ENCODE measurements at regions not wholly inside any gene's neighbourhood (a gene's known extent, or its start where the extent isn't known, plus 50 kb on each side); places are given as distances from the start of the nearest gene placed in this dataset.
"Not testable (repeated sequence)": the region's sequence is repeated elsewhere in the genome, so short reads cannot be mapped to it uniquely, and the experiment has no call there.

GRCh38 chr13:111501596-111502535 is 181.4 kb downstream of the TEX29 start:
- H3K36me3 ChIP-seq (ENCODE audit: control insufficient read depth, insufficient read depth, low read length), result not testable (repeated sequence)
- WGBS (ENCODE audit: insufficient coverage, low lambda C conversion rate), result no CpG with 5 or more reads among the region's 16 CpGs

DNA sequence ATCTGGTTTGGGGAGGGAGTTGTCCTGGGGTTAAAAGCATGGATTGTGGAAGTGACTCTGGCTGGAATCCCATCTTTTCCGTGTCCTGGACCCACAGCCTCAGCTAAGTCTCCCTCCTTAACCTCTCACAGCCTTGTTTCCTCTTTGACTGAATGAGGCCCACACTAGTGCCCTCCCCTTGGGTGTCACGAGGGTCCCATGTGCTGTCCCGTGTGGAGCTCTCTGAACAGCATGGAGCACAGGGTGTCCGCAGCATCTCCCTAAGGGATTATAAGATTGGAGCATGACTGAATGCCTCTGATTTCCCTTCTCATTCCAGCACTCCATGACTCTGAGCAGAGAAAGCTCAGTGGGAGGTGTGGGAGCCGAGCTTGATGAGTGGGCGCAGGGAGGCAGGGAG is 182.5 kb downstream of the TEX29 start:
- no peaks in the 10 kb centered on the region for H3K4me1 ChIP-seq (ENCODE audit: control insufficient read depth, insufficient read depth, low read length)
- no peaks in the 10 kb centered on the region for H3K36me3 ChIP-seq (ENCODE audit: control insufficient read depth, insufficient read depth, low read length)
- H3K27ac ChIP-seq (ENCODE audit: low read length), result no peak overlapping the region
- no CpG with 5 or more reads among the region's 6 CpGs for WGBS (ENCODE audit: insufficient coverage, low lambda C conversion rate)
- DNase-seq, result no peak
- H3K27me3 ChIP-seq (ENCODE audit: control insufficient read depth, insufficient read depth, low read length), result no peaks in the 10 kb centered on the region
- H3K9me3 ChIP-seq (ENCODE audit: control insufficient read depth, low read depth, low read length), result no peaks in the 10 kb centered on the region
- H3K4me3 ChIP-seq (ENCODE audit: low read length), result no peak overlapping the region

More at GRCh38 chr13:111501596-111502535, 181.4 kb downstream of the TEX29 start:
- not testable (repeated sequence) for DNase-seq; H3K27ac ChIP-seq (ENCODE audit: low read length); H3K9me3 ChIP-seq (ENCODE audit: control insufficient read depth, low read depth, low read length); H3K4me1 ChIP-seq (ENCODE audit: control insufficient read depth, insufficient read depth, low read length); H3K27me3 ChIP-seq (ENCODE audit: control insufficient read depth, insufficient read depth, low read length); H3K4me3 ChIP-seq (ENCODE audit: low read length)

GRCh38 chr13:111503376-111503775 is 182.9 kb downstream of the TEX29 start:
- WGBS (ENCODE audit: insufficient coverage, low lambda C conversion rate), result no CpG with 5 or more reads among the region's 7 CpGs

DNA sequence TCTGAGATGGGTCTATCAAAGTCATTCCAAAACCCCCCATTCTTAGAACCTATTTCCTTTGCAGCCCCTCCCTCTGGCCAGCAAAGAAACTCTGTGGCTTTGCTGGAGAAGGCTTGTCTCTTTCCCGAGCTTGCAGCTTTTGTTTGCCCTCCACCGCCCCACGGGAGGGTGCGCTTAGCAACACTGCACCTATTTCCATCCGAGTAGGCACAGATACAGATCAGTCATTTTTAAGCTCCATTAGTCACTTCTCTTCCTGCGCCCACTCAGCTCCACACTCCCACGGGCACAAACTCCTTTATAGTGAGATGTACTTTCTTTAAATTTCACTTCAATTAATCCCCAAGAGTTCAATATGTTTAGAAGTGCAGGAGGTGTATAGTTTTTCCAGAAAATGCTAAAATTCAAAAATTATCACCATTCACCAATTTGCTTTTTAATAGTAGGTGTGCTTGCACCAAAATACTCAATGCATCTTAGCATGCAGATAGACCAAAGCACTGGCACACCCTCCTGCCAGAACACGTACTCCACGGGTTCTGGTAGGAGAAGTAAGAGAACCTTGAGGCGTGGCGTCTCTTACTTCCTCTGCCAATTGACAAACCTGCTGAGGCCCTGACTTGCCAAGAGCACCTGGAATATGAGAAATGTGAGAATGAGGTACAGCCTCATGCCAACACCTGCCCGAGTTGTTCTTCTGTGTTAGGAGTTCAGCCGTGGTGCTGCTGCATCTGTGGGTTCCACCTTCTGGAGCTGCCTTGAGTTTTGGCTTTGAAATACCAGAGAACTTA is 183.7 kb downstream of the TEX29 start:
- Histone ChIP-seq H3K27me3 (ENCODE audit: control insufficient read depth, insufficient read depth, low read length) (no peaks in the 10 kb centered on the region), H3K4me1 (ENCODE audit: control insufficient read depth, insufficient read depth, low read length) (no peaks in the 10 kb centered on the region), H3K36me3 (ENCODE audit: control insufficient read depth, insufficient read depth, low read length) (no peaks in the 10 kb centered on the region), H3K4me3 (ENCODE audit: low read length) (no peak overlapping the region), H3K9me3 (ENCODE audit: control insufficient read depth, low read depth, low read length) (no peaks in the 10 kb centered on the region), H3K27ac (ENCODE audit: low read length) (no peak overlapping the region)
- WGBS (ENCODE audit: insufficient coverage, low lambda C conversion rate), result no CpG with 5 or more reads among the region's 13 CpGs
- DNase-seq, result no peak

More at GRCh38 chr13:111503376-111503775, 182.9 kb downstream of the TEX29 start:
- no peak for DNase-seq
- H3K27ac ChIP-seq (ENCODE audit: low read length), result no peak overlapping the region
- no peaks in the 10 kb centered on the region for H3K9me3 ChIP-seq (ENCODE audit: control insufficient read depth, low read depth, low read length)
- H3K36me3 ChIP-seq (ENCODE audit: control insufficient read depth, insufficient read depth, low read length), result no peaks in the 10 kb centered on the region
- H3K4me3 ChIP-seq (ENCODE audit: low read length), result no peak overlapping the region
- no peaks in the 10 kb centered on the region for H3K27me3 ChIP-seq (ENCODE audit: control insufficient read depth, insufficient read depth, low read length)
- H3K4me1 ChIP-seq (ENCODE audit: control insufficient read depth, insufficient read depth, low read length), result no peaks in the 10 kb centered on the region

GRCh38 chr13:111505175-111505777 is 184.8 kb downstream of the TEX29 start:
- Histone ChIP-seq H3K36me3 (ENCODE audit: control insufficient read depth, insufficient read depth, low read length) (no peaks in the 10 kb centered on the region), H3K4me1 (ENCODE audit: control insufficient read depth, insufficient read depth, low read length) (no peaks in the 10 kb centered on the region), H3K27me3 (ENCODE audit: control insufficient read depth, insufficient read depth, low read length) (no peaks in the 10 kb centered on the region), H3K4me3 (ENCODE audit: low read length) (no peak overlapping the region), H3K27ac (ENCODE audit: low read length) (no peak overlapping the region), H3K9me3 (ENCODE audit: control insufficient read depth, low read depth, low read length) (no peaks in the 10 kb centered on the region)
- no peak for DNase-seq
- 60% methylated on average over 1 of the region's 20 CpGs for whole genome bisulfite sequencing (ENCODE audit: insufficient coverage, low lambda C conversion rate)

- no CpG with 5 or more reads among the region's 6 CpGs for WGBS (ENCODE audit: insufficient coverage, low lambda C conversion rate)
- Histone ChIP-seq H3K27me3 (ENCODE audit: control insufficient read depth, insufficient read depth, low read length) (no peaks in the 10 kb centered on the region), H3K36me3 (ENCODE audit: control insufficient read depth, insufficient read depth, low read length) (no peaks in the 10 kb centered on the region), H3K27ac (ENCODE audit: low read length) (no peak overlapping the region), H3K4me1 (ENCODE audit: control insufficient read depth, insufficient read depth, low read length) (no peaks in the 10 kb centered on the region), H3K9me3 (ENCODE audit: control insufficient read depth, low read depth, low read length) (no peaks in the 10 kb centered on the region), H3K4me3 (ENCODE audit: low read length) (no peak overlapping the region)
- DNase-seq, result no peak
Observed at GRCh38 chr13:111506125-111506524, 185.7 kb downstream of the TEX29 start.

- no peak for DNase-seq
- H3K9me3 ChIP-seq (ENCODE audit: control insufficient read depth, low read depth, low read length), result no peaks in the 10 kb centered on the region
- WGBS (ENCODE audit: insufficient coverage, low lambda C conversion rate), result no CpG with 5 or more reads among the region's 7 CpGs
- H3K27me3 ChIP-seq (ENCODE audit: control insufficient read depth, insufficient read depth, low read length), result no peaks in the 10 kb centered on the region
- H3K4me3 ChIP-seq (ENCODE audit: low read length), result no peak overlapping the region
- H3K27ac ChIP-seq (ENCODE audit: low read length), result no peak overlapping the region
- no peaks in the 10 kb centered on the region for H3K4me1 ChIP-seq (ENCODE audit: control insufficient read depth, insufficient read depth, low read length)
- H3K36me3 ChIP-seq (ENCODE audit: control insufficient read depth, insufficient read depth, low read length), result no peaks in the 10 kb centered on the region
Observed at GRCh38 chr13:111506621-111507020, 186.2 kb downstream of the TEX29 start.

DNA sequence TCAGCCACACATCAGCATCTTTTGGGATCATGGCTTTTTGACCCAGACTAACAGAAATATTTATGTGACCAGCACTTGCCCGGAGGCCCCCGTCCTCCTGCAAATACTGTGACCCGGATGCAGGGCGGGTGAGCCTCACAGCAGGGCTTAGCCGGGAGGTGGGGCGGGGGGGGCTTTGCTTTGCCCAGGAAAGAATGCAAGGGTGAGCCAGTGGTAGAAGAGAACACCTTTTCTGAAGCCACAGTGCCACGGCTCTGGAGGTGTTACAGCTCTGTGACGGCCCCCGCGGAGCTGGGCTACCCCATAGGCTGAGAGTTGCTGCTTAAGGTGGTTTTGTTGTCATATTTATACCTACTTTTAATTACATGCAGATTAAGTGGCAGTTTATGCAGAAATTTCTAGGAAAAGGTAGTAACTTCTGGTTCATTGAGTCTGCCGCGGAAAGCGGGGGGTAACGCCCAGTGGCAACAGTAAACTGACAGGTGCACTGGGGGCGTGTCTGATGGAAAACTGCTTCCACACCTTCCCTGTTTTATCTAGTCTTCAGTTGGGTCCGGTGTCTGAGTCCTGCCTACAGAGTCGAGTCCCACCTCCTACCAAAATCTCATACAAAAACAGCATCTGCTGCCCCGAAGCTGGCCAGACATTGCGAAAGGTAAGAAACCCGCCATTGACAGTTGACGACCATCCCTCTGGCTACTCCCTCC is 187.9 kb downstream of the TEX29 start:
- no peak overlapping the region for H3K27ac ChIP-seq (ENCODE audit: low read length)
- no peaks in the 10 kb centered on the region for H3K36me3 ChIP-seq (ENCODE audit: control insufficient read depth, insufficient read depth, low read length)
- no peak overlapping the region for H3K4me3 ChIP-seq (ENCODE audit: low read length)
- no peak for DNase-seq
- H3K9me3 ChIP-seq (ENCODE audit: control insufficient read depth, low read depth, low read length), result no peaks in the 10 kb centered on the region
- no peaks in the 10 kb centered on the region for H3K27me3 ChIP-seq (ENCODE audit: control insufficient read depth, insufficient read depth, low read length)
- no CpG with 5 or more reads among the region's 21 CpGs for WGBS (ENCODE audit: insufficient coverage, low lambda C conversion rate)
- H3K4me1 ChIP-seq (ENCODE audit: control insufficient read depth, insufficient read depth, low read length), result no peaks in the 10 kb centered on the region

DNA sequence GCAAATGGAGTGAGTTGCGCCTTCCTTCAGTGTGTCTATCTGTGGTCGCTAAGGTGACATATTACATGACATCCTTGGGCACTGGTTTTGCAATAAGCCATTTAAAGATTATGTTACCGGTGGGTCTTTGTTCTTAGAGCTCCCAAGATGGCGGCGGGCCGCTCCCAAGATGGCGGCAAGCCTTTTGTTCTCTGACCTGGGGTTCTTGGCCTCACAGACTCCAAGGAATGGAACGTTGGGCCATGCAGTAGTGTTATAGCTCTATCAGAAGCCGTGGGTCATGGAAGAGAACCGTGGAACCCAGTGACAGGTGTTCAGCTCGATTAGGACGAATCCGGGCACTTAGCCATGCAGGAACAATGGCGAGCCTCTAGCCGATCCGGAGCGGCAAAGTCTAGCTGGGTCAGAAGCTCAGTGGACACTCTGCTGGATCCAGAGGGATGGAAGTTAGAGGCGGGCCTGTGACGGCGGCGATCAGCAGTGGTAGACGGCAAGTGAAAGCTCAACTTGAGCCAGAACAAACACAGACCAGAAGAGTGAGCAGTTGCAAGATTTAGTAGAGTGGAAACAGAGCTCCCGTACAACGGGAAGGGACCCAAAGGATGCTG is 188.6 kb downstream of the TEX29 start:
- no peaks in the 10 kb centered on the region for H3K27me3 ChIP-seq (ENCODE audit: control insufficient read depth, insufficient read depth, low read length)
- 60% methylated on average over 1 of the region's 24 CpGs for WGBS (ENCODE audit: insufficient coverage, low lambda C conversion rate)
- DNase-seq, result no peak

More for the DNA sequence above, 188.6 kb downstream of the TEX29 start:
- no peak overlapping the region for H3K27ac ChIP-seq (ENCODE audit: low read length)
- no peak overlapping the region for H3K4me3 ChIP-seq (ENCODE audit: low read length)
- no peaks in the 10 kb centered on the region for H3K4me1 ChIP-seq (ENCODE audit: control insufficient read depth, insufficient read depth, low read length)
- H3K9me3 ChIP-seq (ENCODE audit: control insufficient read depth, low read depth, low read length), result no peaks in the 10 kb centered on the region
- H3K36me3 ChIP-seq (ENCODE audit: control insufficient read depth, insufficient read depth, low read length), result no peaks in the 10 kb centered on the region
